ENCODE measurements at regions not wholly inside any gene's neighbourhood (a gene's known extent, or its start where the extent isn't known, plus 50 kb on each side); places are given as distances from the start of the nearest gene placed in this dataset.

- no peak for DNase-seq (ENCODE audit: low read depth in 3 of 3, low spot score in 1 of 3)
Measured at GRCh38 chr14:34138175-34138574, 187.3 kb upstream of the EGLN3 start.

GRCh38 chr14:34137001-34137745 is 186.3 kb upstream of the EGLN3 start:
- DNase-seq (ENCODE audit: low read depth in 3 of 3, low spot score in 1 of 3): no peak

DNA sequence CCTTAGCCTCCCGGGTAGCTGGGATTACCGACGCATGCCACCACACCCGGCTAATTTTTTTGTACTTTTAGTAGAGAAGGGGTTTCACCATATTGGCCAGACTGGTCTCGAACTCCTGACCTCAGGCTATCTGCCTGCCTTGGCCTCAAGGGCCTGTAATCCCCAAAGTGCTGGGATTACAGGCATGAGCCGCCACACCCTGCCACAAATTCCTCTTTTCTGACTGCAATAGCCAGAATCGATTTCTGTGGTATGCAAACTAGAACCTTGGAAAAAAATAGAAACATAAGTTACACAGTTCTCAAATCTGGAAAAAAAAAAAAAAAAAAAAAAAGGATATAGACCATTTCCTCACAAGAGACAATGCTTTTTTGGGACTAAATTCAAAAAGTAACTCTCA is 184.6 kb upstream of the EGLN3 start:
- no peak for DNase-seq (ENCODE audit: low read depth in 3 of 3, low spot score in 1 of 3)

DNA sequence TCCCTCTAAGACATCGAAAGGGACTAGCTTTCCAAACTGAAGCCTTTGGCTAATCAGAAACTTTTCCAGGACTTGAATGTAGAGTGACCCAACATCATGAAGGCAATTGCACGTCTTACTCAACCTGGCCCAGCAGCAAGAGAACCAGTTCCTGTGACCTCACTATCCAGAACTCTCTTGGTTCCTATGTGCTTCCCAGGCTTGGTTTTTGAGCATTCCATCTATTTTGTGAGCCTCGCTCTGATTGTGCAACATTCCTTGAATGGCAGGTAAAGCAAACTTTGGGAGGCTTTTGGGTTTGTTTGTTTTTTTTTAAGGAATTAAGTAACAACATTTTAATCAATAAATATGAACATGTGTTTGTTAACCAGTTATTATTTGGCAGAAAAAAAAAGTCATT is 183.6 kb upstream of the EGLN3 start:
- no peak for DNase-seq (ENCODE audit: low read depth in 3 of 3, low spot score in 1 of 3)

GRCh38 chr14:34129927-34130552 is 179.2 kb upstream of the EGLN3 start:
- no peak for DNase-seq (ENCODE audit: low read depth in 3 of 3, low spot score in 1 of 3)

DNA sequence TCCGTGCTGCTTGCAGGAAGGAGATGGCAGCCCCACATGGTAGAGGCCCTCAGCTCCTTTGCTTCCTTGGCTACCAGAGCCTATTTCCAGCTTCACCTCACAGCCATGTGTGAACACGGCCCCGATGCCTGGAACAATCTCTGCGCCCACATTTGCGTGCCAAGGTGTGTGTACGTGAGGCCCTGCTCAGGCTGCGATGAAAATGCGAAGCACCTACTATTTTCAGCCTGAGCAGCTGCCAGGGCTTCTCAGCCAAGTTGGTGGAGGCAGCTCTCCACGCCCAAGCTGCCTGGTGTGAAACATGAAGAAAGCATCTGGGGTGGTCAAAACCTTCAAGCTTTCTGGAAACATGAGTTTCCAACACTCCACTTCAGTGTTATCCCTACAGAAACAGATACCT is 177.8 kb upstream of the EGLN3 start:
- DNase-seq (ENCODE audit: low read depth in 3 of 3, low spot score in 1 of 3): no peak

DNA sequence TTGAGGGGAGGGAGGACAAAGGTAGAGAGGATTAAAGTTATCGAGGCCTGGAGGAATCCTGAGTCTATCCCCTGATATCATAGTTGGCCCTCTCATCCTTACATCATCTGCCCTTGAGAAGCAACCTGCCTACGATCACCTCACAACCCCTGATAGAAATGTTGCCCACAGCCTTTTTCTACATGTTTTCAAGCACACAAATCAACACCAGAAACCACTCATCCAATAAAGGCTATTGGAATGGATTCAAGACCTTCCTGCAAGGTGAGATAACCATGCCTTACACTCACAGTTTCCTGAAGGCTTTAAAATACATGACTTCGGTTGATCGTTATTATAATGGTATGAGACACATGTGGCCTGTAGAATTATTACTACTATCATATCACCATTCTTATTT is 175.7 kb upstream of the EGLN3 start:
- DNase-seq (ENCODE audit: low read depth in 3 of 3, low spot score in 1 of 3): no peak

- DNase-seq (ENCODE audit: low read depth in 3 of 3, low spot score in 1 of 3): no peak
Measured at GRCh38 chr14:34124585-34124984, 173.7 kb upstream of the EGLN3 start.

GRCh38 chr14:34122650-34123049 is 171.8 kb upstream of the EGLN3 start:
- no peak for DNase-seq (ENCODE audit: low read depth in 3 of 3, low spot score in 1 of 3)

DNA sequence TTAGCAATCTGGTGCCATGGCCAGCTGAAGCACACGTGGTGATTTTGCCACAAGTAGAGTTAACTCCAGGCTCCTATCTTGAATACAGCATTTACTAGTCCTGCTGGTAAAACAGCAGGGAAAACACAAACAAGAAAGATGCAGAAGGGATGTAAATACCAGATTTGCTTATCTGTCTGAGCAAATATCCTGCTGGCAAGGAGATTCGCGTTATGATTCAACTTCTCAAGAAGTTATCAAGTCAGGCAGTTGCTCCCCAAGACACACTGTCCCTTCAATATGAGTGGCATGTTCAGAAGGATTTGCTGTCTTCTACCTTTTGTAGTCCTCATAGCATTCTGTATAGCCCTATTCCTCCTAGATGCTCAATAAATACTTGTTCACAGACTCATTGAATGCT is 171.2 kb upstream of the EGLN3 start:
- DNase-seq (ENCODE audit: low read depth in 3 of 3, low spot score in 1 of 3): no peak

DNA sequence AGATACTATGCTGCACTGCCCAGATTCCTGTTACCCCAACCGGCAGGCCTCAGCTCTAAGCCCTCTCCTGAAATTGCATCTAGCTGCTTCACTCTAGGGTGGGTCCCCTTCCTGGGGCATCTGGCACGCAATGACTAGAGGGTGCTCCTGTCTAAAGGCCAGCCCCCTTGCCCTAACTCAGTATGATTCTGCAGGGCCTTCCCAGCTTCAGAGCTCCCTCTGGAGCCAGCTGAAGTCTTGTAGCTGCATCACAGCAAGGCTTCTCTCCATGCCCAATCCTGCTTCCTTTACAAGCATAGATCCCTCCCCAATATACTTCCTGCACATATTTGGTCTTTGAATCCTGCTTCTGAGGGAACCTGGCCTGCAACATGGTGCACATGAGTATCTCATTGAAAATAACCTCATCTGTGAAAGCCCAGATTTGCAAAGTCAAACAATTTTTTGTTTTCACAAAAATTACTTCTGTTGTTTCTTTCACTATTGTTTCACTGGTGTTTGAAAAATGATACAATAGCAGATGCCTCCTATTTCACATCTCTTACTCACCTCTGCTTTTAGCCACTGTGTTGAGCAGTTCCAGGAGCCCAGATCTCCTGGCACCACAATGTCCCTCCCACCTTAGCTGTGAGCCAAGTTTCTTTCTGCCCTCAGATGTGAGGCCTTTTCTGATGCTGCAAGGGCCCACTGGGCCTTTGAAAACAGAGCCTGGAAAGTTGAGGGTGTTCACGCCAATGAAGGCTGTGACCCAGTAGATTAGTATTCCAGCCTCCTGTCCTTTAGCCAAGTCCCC is 169.5 kb upstream of the EGLN3 start:
- no peak for DNase-seq (ENCODE audit: low read depth in 3 of 3, low spot score in 1 of 3)

GRCh38 chr14:34119107-34119858 is 168.4 kb upstream of the EGLN3 start:
- DNase-seq (ENCODE audit: low read depth in 3 of 3, low spot score in 1 of 3): no peak

- DNase-seq (ENCODE audit: low read depth in 3 of 3, low spot score in 1 of 3): no peak
Measured at GRCh38 chr14:34113991-34114390, 163.1 kb upstream of the EGLN3 start.

DNA sequence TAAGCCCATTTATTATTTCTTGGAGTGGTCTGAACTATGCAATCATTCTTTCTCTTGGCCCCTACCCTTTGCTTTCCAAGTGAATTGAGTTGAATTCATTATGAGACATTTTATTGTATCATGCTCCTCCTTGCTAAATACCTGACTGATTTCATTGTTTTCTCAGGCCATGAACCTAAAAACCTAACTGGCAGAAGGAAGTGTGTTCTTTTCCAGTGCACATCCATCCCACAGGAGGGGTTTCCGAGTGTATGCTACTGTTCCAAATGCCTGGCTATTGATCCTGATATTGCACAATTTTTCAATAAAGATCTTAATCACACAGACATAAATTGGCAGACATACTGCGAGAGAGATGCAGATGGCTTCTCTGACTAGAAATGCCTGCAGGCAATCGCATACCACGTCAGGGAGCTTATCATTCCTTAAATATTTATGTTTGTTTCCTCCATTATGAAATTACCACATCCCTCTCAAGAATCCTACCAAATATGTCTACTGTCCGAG is 162.2 kb upstream of the EGLN3 start:
- no peak for DNase-seq (ENCODE audit: low read depth in 3 of 3, low spot score in 1 of 3)

DNA sequence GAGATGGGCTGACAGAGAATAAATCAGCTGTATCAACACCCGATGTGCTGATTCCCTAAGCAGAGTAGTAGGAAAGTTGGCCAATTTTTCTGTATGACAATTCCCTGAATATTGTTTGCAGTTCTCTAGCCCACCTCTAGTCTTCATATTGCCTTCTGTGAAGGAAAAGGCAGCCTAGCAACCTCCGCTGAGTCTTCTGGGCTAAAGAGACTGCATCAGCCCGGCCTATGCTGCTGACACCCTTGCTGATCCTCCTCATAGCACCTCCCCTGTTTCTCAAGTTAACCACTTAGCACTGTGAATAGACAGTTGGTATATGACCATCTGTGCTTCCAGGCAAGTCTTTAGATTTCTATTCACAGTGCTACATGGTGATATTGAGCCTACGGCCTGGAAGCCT is 161.1 kb upstream of the EGLN3 start:
- DNase-seq (ENCODE audit: low read depth in 3 of 3, low spot score in 1 of 3): no peak

DNA sequence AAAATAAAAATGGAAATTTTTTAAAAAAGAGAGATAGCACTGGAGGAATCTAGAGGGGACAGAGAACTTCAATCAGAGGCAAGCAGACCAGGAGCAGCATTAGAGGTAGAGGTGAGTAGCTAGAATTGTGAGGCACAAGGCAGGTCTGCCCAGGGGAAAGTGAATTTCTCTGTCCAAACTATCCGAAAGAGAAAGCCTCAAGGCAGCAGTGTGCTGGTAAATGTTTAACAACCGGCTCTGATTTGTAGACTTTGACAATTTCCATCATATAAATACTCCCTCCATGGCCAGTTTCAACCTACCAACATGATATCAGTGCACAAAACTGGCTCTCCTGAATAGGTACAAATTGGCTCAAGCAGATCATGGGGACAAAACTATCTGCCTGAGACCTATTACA is 160.6 kb upstream of the EGLN3 start:
- no peak for DNase-seq (ENCODE audit: low read depth in 3 of 3, low spot score in 1 of 3)

GRCh38 chr14:34110531-34110930 is 159.7 kb upstream of the EGLN3 start:
- DNase-seq (ENCODE audit: low read depth in 3 of 3, low spot score in 1 of 3): no peak

DNA sequence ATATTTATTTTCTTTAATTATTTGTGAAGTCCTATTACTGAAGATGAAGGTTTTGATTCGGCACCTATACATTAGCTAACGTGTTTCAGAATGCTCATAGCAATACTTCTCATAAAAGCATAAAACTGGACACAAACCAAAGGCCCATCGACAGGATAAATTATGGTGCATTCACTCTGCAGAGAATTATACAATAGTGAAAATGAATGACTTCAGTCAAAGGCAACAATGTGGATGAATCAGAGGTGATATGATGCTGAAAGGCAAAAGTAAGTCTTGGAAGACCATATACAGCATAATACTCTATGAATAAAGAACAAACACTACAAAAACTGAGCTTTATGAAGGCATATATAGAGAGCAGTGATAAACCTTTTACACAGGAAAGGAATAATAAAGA is 156.6 kb upstream of the EGLN3 start:
- no peak for DNase-seq (ENCODE audit: low read depth in 3 of 3, low spot score in 1 of 3)

- no peak for DNase-seq (ENCODE audit: low read depth in 3 of 3, low spot score in 1 of 3)
Measured at GRCh38 chr14:34106310-34106709, 155.4 kb upstream of the EGLN3 start.

DNA sequence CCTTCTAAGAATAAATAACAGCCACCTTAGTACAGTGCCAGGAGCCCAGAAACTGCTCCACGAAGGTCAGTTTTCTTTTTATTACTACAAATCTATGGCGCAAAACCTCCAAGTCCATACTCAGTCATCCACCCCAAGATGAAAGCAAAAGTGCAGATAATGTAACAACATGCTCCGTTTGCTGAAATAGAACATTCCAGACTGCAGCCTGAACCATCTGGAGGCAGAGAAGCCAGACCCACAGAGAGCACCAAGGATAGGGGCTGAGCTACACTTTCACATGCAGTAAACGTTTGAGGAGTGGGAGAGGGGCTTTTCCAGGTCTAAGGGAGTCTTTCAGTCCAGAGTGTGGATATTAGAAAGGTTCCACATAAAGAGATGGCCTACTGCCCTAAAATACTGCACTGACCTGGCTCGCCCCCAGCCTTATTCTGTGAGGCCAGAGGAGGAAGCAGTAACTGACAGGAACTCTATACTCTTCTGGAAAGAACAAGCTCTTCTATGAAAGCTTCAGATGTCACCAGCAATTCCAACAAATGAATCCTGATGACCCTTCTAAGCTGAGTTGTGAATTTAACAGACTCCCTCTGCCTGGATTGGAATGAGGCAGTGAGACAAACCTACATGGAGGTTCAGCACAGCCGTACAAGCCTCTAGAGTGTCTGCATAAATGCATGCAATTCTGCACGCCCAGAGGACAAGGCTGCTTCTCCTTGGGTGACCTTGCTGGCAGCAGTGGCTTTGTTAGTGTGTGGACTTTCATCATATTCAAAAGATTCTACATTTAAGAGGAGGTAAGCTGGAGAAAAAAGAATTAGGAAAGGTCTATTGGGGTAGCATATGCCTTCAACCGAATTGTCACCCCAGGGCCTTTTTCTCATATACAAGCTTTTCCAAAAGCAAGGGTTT is 153.9 kb upstream of the EGLN3 start:
- no peak for DNase-seq (ENCODE audit: low read depth in 3 of 3, low spot score in 1 of 3)
